ENCODE measurements at regions not wholly inside any gene's neighbourhood (a gene's known extent, or its start where the extent isn't known, plus 50 kb on each side); places are given as distances from the start of the nearest gene placed in this dataset.
"Not testable (repeated sequence)": the region's sequence is repeated elsewhere in the genome, so short reads cannot be mapped to it uniquely, and the experiment has no call there.

DNA sequence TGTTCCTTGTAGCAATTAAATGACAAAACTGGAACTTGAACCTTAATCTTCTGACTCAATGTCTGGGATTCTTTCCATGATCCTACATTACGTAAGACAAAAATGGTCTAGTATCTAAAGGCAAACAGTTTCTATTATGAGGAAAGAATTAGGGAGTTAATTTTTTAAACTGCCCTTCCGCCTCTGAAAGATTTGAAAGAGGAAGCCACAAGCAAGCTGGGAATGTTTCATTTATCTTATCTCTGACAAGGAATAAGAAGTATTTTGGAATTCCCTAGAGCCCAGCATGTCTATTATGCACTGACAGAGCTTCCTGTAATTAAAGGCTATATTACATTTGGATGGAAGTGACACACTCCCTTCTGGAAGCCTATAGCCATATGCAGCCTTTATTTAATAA, 558.8 kb upstream of the CDH2 start:
- no peak overlapping the region for H3K4me3 Mint-ChIP-seq (ENCODE audit: unreplicated experiment)
- Histone ChIP-seq H3K9me3 (no peaks in the 10 kb centered on the region), H3K4me1 (no peaks in the 10 kb centered on the region), H3K27me3 (replicated peaks; ENCODE audit: control insufficient read depth, insufficient read depth, low read length) (no peaks in the 10 kb centered on the region), H3K4me3 (ENCODE audit: low read depth, low read length) (no peak overlapping the region), H3K36me3 (ENCODE audit: control insufficient read depth, insufficient read depth, low read length) (no peaks in the 10 kb centered on the region)
- no peaks in the 10 kb centered on the region for H3K36me3 Mint-ChIP-seq (ENCODE audit: insufficient read depth, unreplicated experiment)
- TF ChIP-seq, protein P1, sequence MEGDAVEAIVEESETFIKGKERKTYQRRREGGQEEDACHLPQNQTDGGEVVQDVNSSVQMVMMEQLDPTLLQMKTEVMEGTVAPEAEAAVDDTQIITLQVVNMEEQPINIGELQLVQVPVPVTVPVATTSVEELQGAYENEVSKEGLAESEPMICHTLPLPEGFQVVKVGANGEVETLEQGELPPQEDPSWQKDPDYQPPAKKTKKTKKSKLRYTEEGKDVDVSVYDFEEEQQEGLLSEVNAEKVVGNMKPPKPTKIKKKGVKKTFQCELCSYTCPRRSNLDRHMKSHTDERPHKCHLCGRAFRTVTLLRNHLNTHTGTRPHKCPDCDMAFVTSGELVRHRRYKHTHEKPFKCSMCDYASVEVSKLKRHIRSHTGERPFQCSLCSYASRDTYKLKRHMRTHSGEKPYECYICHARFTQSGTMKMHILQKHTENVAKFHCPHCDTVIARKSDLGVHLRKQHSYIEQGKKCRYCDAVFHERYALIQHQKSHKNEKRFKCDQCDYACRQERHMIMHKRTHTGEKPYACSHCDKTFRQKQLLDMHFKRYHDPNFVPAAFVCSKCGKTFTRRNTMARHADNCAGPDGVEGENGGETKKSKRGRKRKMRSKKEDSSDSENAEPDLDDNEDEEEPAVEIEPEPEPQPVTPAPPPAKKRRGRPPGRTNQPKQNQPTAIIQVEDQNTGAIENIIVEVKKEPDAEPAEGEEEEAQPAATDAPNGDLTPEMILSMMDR (IDR thresholded peaks at IDR 0.05; ENCODE audit: insufficient read depth in 1 of 2, low read depth in 1 of 2, low read length in 1 of 2, severe bottlenecking in 1 of 2, unreplicated experiment in 1 of 2) = no peak
- DNase-seq = no peak
- H3K9me3 Mint-ChIP-seq (ENCODE audit: unreplicated experiment) = no peaks in the 10 kb centered on the region
- H3K4me1 Mint-ChIP-seq (ENCODE audit: low read depth, unreplicated experiment) = no peaks in the 10 kb centered on the region
- no peaks in the 10 kb centered on the region for H3K27me3 Mint-ChIP-seq (ENCODE audit: insufficient read depth, unreplicated experiment)
- POLR2A ChIA-PET = no interaction called here
- intact Hi-C loops (cut with micrococcal nuclease; ENCODE audit: unreplicated experiment) = no loop called here
- no peak overlapping the region for H3K27ac Mint-ChIP-seq (ENCODE audit: unreplicated experiment)
- BruUV-seq (replicated peaks) = no TSS peak
- CTCF ChIA-PET = no interaction called here

DNA sequence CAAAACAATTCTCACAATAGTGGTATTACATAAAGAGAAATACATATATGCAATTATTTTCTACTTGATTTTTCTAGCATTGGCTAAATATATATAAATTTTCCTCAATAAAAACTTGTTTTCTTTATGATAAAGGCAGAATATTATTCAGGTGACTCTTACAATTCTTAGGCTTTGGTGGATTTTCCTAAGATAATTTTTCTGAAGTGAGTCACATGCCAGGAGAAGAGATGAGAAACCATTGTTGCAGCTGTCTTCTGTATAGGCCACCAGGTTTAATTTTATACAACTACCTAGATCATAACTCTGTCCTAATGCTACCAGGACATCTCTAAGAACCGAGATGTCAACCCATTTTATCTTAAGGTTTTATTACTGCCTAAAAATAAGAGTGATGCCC, 552.4 kb upstream of the CDH2 start:
- TF ChIP-seq, protein P1 (IDR thresholded peaks at IDR 0.05; ENCODE audit: insufficient read depth in 1 of 2, low read depth in 1 of 2, low read length in 1 of 2, severe bottlenecking in 1 of 2, unreplicated experiment in 1 of 2) = no peak
- Histone ChIP-seq H3K27me3 (replicated peaks; ENCODE audit: control insufficient read depth, insufficient read depth, low read length) (no peaks in the 10 kb centered on the region), H3K9me3 (no peaks in the 10 kb centered on the region), H3K4me1 (no peaks in the 10 kb centered on the region), H3K36me3 (ENCODE audit: control insufficient read depth, insufficient read depth, low read length) (no peaks in the 10 kb centered on the region), H3K4me3 (ENCODE audit: low read depth, low read length) (no peak overlapping the region)
- Mint-ChIP-seq H3K36me3 (ENCODE audit: insufficient read depth, unreplicated experiment) (no peaks in the 10 kb centered on the region), H3K9me3 (ENCODE audit: unreplicated experiment) (no peaks in the 10 kb centered on the region), H3K4me1 (ENCODE audit: low read depth, unreplicated experiment) (no peaks in the 10 kb centered on the region), H3K4me3 (ENCODE audit: unreplicated experiment) (no peak overlapping the region), H3K27ac (ENCODE audit: unreplicated experiment) (no peak overlapping the region), H3K27me3 (ENCODE audit: insufficient read depth, unreplicated experiment) (no peaks in the 10 kb centered on the region)
- no peak for DNase-seq
- ChIA-PET CTCF (no interaction called here), POLR2A (no interaction called here)
- intact Hi-C loops (cut with micrococcal nuclease; ENCODE audit: unreplicated experiment) = no loop called here
- no TSS peak for BruUV-seq (replicated peaks)

DNA sequence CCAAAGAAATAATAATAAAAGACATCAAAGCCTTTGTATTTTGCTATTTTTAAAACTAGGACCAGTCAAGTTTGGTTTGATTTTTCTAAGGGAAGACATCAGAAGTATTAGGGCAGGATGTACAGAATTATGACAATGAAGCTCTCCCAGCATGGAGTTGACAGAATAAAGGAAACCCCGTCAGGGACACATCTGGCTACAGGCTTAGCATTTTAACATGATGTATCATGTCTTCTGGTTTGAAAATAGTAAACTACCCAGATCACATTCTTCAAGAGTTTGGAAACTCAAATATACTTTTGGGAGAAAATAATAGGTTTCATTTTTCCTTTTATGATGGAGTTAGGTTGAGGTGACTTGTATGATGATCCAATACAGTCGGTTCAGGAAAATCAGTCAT, 552.0 kb upstream of the CDH2 start:
- no peaks in the 10 kb centered on the region for H3K36me3 Mint-ChIP-seq (ENCODE audit: insufficient read depth, unreplicated experiment)
- H3K9me3 ChIP-seq = no peaks in the 10 kb centered on the region
- POLR2A ChIA-PET = no interaction called here
- H3K27me3 ChIP-seq (replicated peaks; ENCODE audit: control insufficient read depth, insufficient read depth, low read length) = no peaks in the 10 kb centered on the region
- H3K27me3 Mint-ChIP-seq (ENCODE audit: insufficient read depth, unreplicated experiment) = no peaks in the 10 kb centered on the region
- no peaks in the 10 kb centered on the region for H3K9me3 Mint-ChIP-seq (ENCODE audit: unreplicated experiment)
- intact Hi-C loops (cut with micrococcal nuclease; ENCODE audit: unreplicated experiment) = no loop called here
- BruUV-seq (replicated peaks) = no TSS peak
- no peak overlapping the region for H3K4me3 ChIP-seq (ENCODE audit: low read depth, low read length)
- no peaks in the 10 kb centered on the region for H3K36me3 ChIP-seq (ENCODE audit: control insufficient read depth, insufficient read depth, low read length)
- TF ChIP-seq, protein P1 (IDR thresholded peaks at IDR 0.05; ENCODE audit: insufficient read depth in 1 of 2, low read depth in 1 of 2, low read length in 1 of 2, severe bottlenecking in 1 of 2, unreplicated experiment in 1 of 2) = no peak
- DNase-seq = no peak
- H3K4me1 ChIP-seq = no peaks in the 10 kb centered on the region
- H3K4me1 Mint-ChIP-seq (ENCODE audit: low read depth, unreplicated experiment) = no peaks in the 10 kb centered on the region
- CTCF ChIA-PET = no interaction called here
- no peak overlapping the region for H3K27ac Mint-ChIP-seq (ENCODE audit: unreplicated experiment)
- no peak overlapping the region for H3K4me3 Mint-ChIP-seq (ENCODE audit: unreplicated experiment)

DNA sequence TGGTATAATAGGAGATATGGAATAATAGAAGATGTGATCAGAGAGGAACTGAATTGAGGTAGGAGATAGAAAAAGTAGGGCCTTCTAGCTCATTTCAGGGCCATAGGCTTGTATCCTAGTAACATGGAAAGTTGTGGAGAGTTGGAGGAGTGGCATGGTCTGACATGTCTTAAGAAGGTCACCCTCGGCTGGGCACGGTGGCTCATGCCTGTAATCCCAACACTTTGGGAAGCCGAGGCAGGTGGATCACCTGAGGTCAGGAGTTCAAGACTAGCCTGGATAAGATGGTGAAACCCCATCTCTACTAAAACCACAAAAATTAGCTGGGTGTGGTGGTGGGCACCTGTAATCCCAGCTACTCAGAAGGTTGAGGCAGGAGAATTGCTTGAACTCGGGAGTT, 550.3 kb upstream of the CDH2 start:
- H3K4me3 Mint-ChIP-seq (ENCODE audit: unreplicated experiment); H3K4me3 ChIP-seq (ENCODE audit: low read depth, low read length); H3K27me3 ChIP-seq (replicated peaks; ENCODE audit: control insufficient read depth, insufficient read depth, low read length); POLR2A ChIA-PET; CTCF ChIA-PET; H3K27me3 Mint-ChIP-seq (ENCODE audit: insufficient read depth, unreplicated experiment); H3K9me3 Mint-ChIP-seq (ENCODE audit: unreplicated experiment); BruUV-seq (replicated peaks); H3K27ac Mint-ChIP-seq (ENCODE audit: unreplicated experiment); H3K36me3 ChIP-seq (ENCODE audit: control insufficient read depth, insufficient read depth, low read length); H3K4me1 Mint-ChIP-seq (ENCODE audit: low read depth, unreplicated experiment); H3K9me3 ChIP-seq; H3K4me1 ChIP-seq; H3K36me3 Mint-ChIP-seq (ENCODE audit: insufficient read depth, unreplicated experiment); intact Hi-C loops (cut with micrococcal nuclease; ENCODE audit: unreplicated experiment); DNase-seq: not testable (repeated sequence)
